NCI-H1436 (cell line): ENCODE measurements at regions not wholly inside any gene's neighbourhood (a gene's known extent, or its start where the extent isn't known, plus 50 kb on each side); places are given as distances from the start of the nearest gene placed in this dataset.

Experiments used
- DNase-seq: peaks from one replicate; lab custom pipeline; 2025; lab: John Stamatoyannopoulos, UW

- no peak for DNase-seq
Observed at GRCh38 chr20:48079028-48079427, 293.7 kb upstream of the SULF2 start.

- no peak for DNase-seq
Observed at GRCh38 chr20:48076747-48077146, 291.5 kb upstream of the SULF2 start.

- DNase-seq, result no peak
Observed at GRCh38 chr20:48076247-48076646, 291.0 kb upstream of the SULF2 start.

- no peak for DNase-seq
Observed at GRCh38 chr20:48075591-48076174, 290.4 kb upstream of the SULF2 start.

- no peak for DNase-seq
Observed at GRCh38 chr20:48070991-48071652, 285.8 kb upstream of the SULF2 start.

- DNase-seq, result no peak
Observed at GRCh38 chr20:48069596-48069995, 284.3 kb upstream of the SULF2 start.

- no peak for DNase-seq
Observed at GRCh38 chr20:48066851-48067250, 281.6 kb upstream of the SULF2 start.

- DNase-seq, result no peak
Observed at GRCh38 chr20:48066246-48066645, 281.0 kb upstream of the SULF2 start.

GRCh38 chr20:48065833-48066232 lies 280.6 kb upstream of the SULF2 start:
- DNase-seq, result no peak

- DNase-seq, result no peak
Observed at GRCh38 chr20:48064929-48065328, 279.6 kb upstream of the SULF2 start.

- no peak for DNase-seq
Observed at GRCh38 chr20:48060841-48061720, 275.8 kb upstream of the SULF2 start.

GRCh38 chr20:48058611-48059559 lies 273.6 kb upstream of the SULF2 start:
- no peak for DNase-seq

- DNase-seq, result no peak
Observed at GRCh38 chr20:48057739-48058138, 272.5 kb upstream of the SULF2 start.

GRCh38 chr20:48057251-48057650 lies 272.0 kb upstream of the SULF2 start:
- no peak for DNase-seq

- no peak for DNase-seq
Observed at GRCh38 chr20:48056218-48056617, 270.9 kb upstream of the SULF2 start.

- no peak for DNase-seq
Observed at GRCh38 chr20:48054051-48054450, 268.8 kb upstream of the SULF2 start.

GRCh38 chr20:48052475-48052835 lies 267.2 kb upstream of the SULF2 start:
- DNase-seq, result no peak

GRCh38 chr20:48051794-48052474 lies 266.7 kb upstream of the SULF2 start:
- peak; percentile 18 for DNase-seq

GRCh38 chr20:48049641-48050040 lies 264.4 kb upstream of the SULF2 start:
- no peak for DNase-seq

- DNase-seq, result no peak
Observed at GRCh38 chr20:48049171-48049570, 263.9 kb upstream of the SULF2 start.

- DNase-seq, result no peak
Observed at GRCh38 chr20:48047447-48047846, 262.2 kb upstream of the SULF2 start.
